ENCODE measurements at regions not wholly inside any gene's neighbourhood (a gene's known extent, or its start where the extent isn't known, plus 50 kb on each side); places are given as distances from the start of the nearest gene placed in this dataset.

- DNase-seq (ENCODE audit: low read depth in 2 of 3, low spot score in 2 of 3) = no peak
Measured at GRCh38 chrY:8151561-8151960, 1185.7 kb upstream of the TSPY4 start.

- no peak for DNase-seq (ENCODE audit: low read depth in 2 of 3, low spot score in 2 of 3)
Measured at GRCh38 chrY:8128578-8128977, 1208.7 kb upstream of the TSPY4 start.

- no peak for DNase-seq (ENCODE audit: low read depth in 2 of 3, low spot score in 2 of 3)
Measured at GRCh38 chrY:8125907-8126571, 1211.2 kb upstream of the TSPY4 start.

- DNase-seq (ENCODE audit: low read depth in 2 of 3, low spot score in 2 of 3) = no peak
Measured at GRCh38 chrY:8121825-8122224, 1210.3 kb upstream of the AMELY start.

GRCh38 chrY:8094429-8094828 is 1182.9 kb upstream of the AMELY start:
- no peak for DNase-seq (ENCODE audit: low read depth in 2 of 3, low spot score in 2 of 3)

- DNase-seq (ENCODE audit: low read depth in 2 of 3, low spot score in 2 of 3) = no peak
Measured at GRCh38 chrY:8092926-8093325, 1181.4 kb upstream of the AMELY start.

- DNase-seq (ENCODE audit: low read depth in 2 of 3, low spot score in 2 of 3) = no peak
Measured at GRCh38 chrY:8085925-8086324, 1174.4 kb upstream of the AMELY start.

- no peak for DNase-seq (ENCODE audit: low read depth in 2 of 3, low spot score in 2 of 3)
Measured at GRCh38 chrY:8084192-8084591, 1172.6 kb upstream of the AMELY start.

GRCh38 chrY:8081151-8081550 is 1169.6 kb upstream of the AMELY start:
- DNase-seq (ENCODE audit: low read depth in 2 of 3, low spot score in 2 of 3) = no peak

GRCh38 chrY:8065220-8065619 is 1153.7 kb upstream of the AMELY start:
- DNase-seq (ENCODE audit: low read depth in 2 of 3, low spot score in 2 of 3) = no peak

- no peak for DNase-seq (ENCODE audit: low read depth in 2 of 3, low spot score in 2 of 3)
Measured at GRCh38 chrY:8064500-8064899, 1152.9 kb upstream of the AMELY start.

- no peak for DNase-seq (ENCODE audit: low read depth in 2 of 3, low spot score in 2 of 3)
Measured at GRCh38 chrY:8063973-8064372, 1152.4 kb upstream of the AMELY start.

- no peak for DNase-seq (ENCODE audit: low read depth in 2 of 3, low spot score in 2 of 3)
Measured at GRCh38 chrY:8058613-8059012, 1147.1 kb upstream of the AMELY start.

GRCh38 chrY:8051340-8051739 is 1139.8 kb upstream of the AMELY start:
- no peak for DNase-seq (ENCODE audit: low read depth in 2 of 3, low spot score in 2 of 3)

GRCh38 chrY:8041238-8041637 is 1129.7 kb upstream of the AMELY start:
- no peak for DNase-seq (ENCODE audit: low read depth in 2 of 3, low spot score in 2 of 3)

- DNase-seq (ENCODE audit: low read depth in 2 of 3, low spot score in 2 of 3) = no peak
Measured at GRCh38 chrY:8036563-8036962, 1125.0 kb upstream of the AMELY start.

GRCh38 chrY:8035653-8036052 is 1124.1 kb upstream of the AMELY start:
- no peak for DNase-seq (ENCODE audit: low read depth in 2 of 3, low spot score in 2 of 3)

GRCh38 chrY:8034673-8035072 is 1123.1 kb upstream of the AMELY start:
- no peak for DNase-seq (ENCODE audit: low read depth in 2 of 3, low spot score in 2 of 3)

GRCh38 chrY:8033200-8033599 is 1121.6 kb upstream of the AMELY start:
- no peak for DNase-seq (ENCODE audit: low read depth in 2 of 3, low spot score in 2 of 3)

- DNase-seq (ENCODE audit: low read depth in 2 of 3, low spot score in 2 of 3) = no peak
Measured at GRCh38 chrY:8020540-8020939, 1109.0 kb upstream of the AMELY start.

GRCh38 chrY:8011515-8011914 is 1100.0 kb upstream of the AMELY start:
- no peak for DNase-seq (ENCODE audit: low read depth in 2 of 3, low spot score in 2 of 3)

- no peak for DNase-seq (ENCODE audit: low read depth in 2 of 3, low spot score in 2 of 3)
Measured at GRCh38 chrY:8004196-8004595, 1092.6 kb upstream of the AMELY start.

- DNase-seq (ENCODE audit: low read depth in 2 of 3, low spot score in 2 of 3) = no peak
Measured at GRCh38 chrY:7996726-7997125, 1085.2 kb upstream of the AMELY start.
